PC-3 (cell line): ENCODE measurements at regions not wholly inside any gene's neighbourhood (a gene's known extent, or its start where the extent isn't known, plus 50 kb on each side); places are given as distances from the start of the nearest gene placed in this dataset.

Experiments used
- EZH2 ChIP-seq: fragments of 300-600 bp; sonication (generic); IDR thresholded peaks from one replicate; pipeline ENCODE4 v1.6.1; 2017; ENCODE audit warnings: antibody characterized with exemption, mild to moderate bottlenecking, low read length; ENCODE audit not compliant: unreplicated experiment
- TF ChIP-seq, protein P1 (sequence below): fragments of 300-600 bp; sonication (generic); conservative IDR thresholded peaks from 2 replicates; pipeline ENCODE4 v1.5.1; 2017; ENCODE audit warnings: antibody characterized with exemption, low read depth, mild to moderate bottlenecking, low read length

DNA sequence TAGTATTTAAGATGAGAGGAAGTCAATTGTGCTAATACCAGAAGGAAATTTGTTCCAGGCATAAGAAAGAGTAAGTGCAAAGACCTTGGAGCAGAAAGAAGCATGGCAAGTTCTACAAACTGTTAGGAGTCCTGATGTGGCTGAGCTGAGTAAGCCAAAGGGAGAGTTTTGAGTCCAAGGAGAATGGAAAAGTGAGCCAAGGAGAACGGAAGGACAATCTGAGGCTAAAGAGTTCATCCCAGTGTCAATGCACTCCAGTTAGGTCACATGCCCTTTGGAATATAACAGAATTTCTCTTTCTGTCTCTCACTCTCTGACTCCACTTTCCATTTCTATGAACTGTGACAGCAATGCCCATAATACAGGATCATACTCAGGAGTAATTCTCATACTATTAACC is 224.7 kb downstream of the CAAP1 start:
- TF ChIP-seq, protein P1, sequence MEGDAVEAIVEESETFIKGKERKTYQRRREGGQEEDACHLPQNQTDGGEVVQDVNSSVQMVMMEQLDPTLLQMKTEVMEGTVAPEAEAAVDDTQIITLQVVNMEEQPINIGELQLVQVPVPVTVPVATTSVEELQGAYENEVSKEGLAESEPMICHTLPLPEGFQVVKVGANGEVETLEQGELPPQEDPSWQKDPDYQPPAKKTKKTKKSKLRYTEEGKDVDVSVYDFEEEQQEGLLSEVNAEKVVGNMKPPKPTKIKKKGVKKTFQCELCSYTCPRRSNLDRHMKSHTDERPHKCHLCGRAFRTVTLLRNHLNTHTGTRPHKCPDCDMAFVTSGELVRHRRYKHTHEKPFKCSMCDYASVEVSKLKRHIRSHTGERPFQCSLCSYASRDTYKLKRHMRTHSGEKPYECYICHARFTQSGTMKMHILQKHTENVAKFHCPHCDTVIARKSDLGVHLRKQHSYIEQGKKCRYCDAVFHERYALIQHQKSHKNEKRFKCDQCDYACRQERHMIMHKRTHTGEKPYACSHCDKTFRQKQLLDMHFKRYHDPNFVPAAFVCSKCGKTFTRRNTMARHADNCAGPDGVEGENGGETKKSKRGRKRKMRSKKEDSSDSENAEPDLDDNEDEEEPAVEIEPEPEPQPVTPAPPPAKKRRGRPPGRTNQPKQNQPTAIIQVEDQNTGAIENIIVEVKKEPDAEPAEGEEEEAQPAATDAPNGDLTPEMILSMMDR = no peak
- TF ChIP-seq EZH2 = no peak
